Smooth muscle cell (in vitro differentiated cells): ENCODE measurements at regions not wholly inside any gene's neighbourhood (a gene's known extent, or its start where the extent isn't known, plus 50 kb on each side); places are given as distances from the start of the nearest gene placed in this dataset.
A peak's percentile ranks its signal among the peaks of the same experiment; 100 is the strongest.

Experiments used
- DNase-seq: peaks from one replicate; lab custom pipeline; 2025; ENCODE audit not compliant: unreplicated experiment; lab: John Stamatoyannopoulos, UW
- H2AFZ ChIP-seq: fragments of 200-600 bp; sonication (generic); 2 replicates; pipeline ENCODE4 v1.6.0; 2016; ENCODE audit warnings: antibody characterized with exemption, low read depth, mild to moderate bottlenecking
- H3F3A ChIP-seq: fragments of 200-600 bp; sonication (generic); 2 replicates; pipeline ENCODE4 v1.6.0; 2017; ENCODE audit warnings: antibody characterized with exemption, low read depth
- H3K27ac ChIP-seq: fragments of 200-600 bp; sonication (generic); 2 replicates; pipeline ENCODE4 v1.5.1; 2016; ENCODE audit warnings: low read depth, mild to moderate bottlenecking
- H3K27me3 ChIP-seq: fragments of 200-600 bp; sonication (generic); 2 replicates; pipeline ENCODE4 v1.6.1; 2016; ENCODE audit warnings: low read depth, mild to moderate bottlenecking
- H3K36me3 ChIP-seq: fragments of 200-600 bp; sonication (generic); 2 replicates; pipeline ENCODE4 v1.5.1; 2016; ENCODE audit warnings: low read depth
- H3K4me1 ChIP-seq: fragments of 200-600 bp; sonication (generic); 2 replicates; pipeline ENCODE4 v1.5.1; 2016; ENCODE audit warnings: low read depth
- H3K4me2 ChIP-seq: fragments of 200-600 bp; sonication (generic); 2 replicates; pipeline ENCODE4 v1.6.0; 2016; ENCODE audit warnings: mild to moderate bottlenecking
- H3K4me3 ChIP-seq: fragments of 200-600 bp; sonication (generic); 2 replicates; pipeline ENCODE4 v1.5.1; 2016; ENCODE audit warnings: mild to moderate bottlenecking
- H3K79me2 ChIP-seq: fragments of 200-600 bp; sonication (generic); 2 replicates; pipeline ENCODE4 v1.6.0; 2016; ENCODE audit warnings: low read depth, mild to moderate bottlenecking
- H3K9ac ChIP-seq: fragments of 200-600 bp; sonication (generic); 2 replicates; pipeline ENCODE4 v1.6.0; 2016; ENCODE audit warnings: low read depth
- H3K9me3 ChIP-seq: fragments of 200-600 bp; sonication (generic); replicated peaks from 2 replicates; pipeline ENCODE4 v1.5.1; 2016; ENCODE audit warnings: low read depth
- H4K20me1 ChIP-seq: fragments of 200-600 bp; sonication (generic); 2 replicates; pipeline ENCODE4 v1.6.0; 2016; ENCODE audit warnings: low read depth
- WGBS: methylation state at CpG from one replicate; pipeline ENCODE4 v1.1.7; 2016; ENCODE audit warnings: low lambda C conversion rate; 5-methylcytosine and 5-hydroxymethylcytosine counted together
- TF ChIP-seq, protein P1 (sequence below): fragments of 200-600 bp; sonication (generic); IDR thresholded peaks from 2 replicates; pipeline ENCODE4 v1.5.1; 2017; ENCODE audit warnings: borderline replicate concordance, mild to moderate bottlenecking, antibody characterized with exemption; ENCODE audit not compliant: insufficient read depth, poor library complexity, severe bottlenecking

GRCh38 chr20:48141660-48142515, 356.6 kb upstream of the SULF2 start:
- Histone ChIP-seq H3K79me2 (no peaks in the 10 kb centered on the region), H3K4me1 (peaks cover 17% of the 10 kb centered on the region), H3K36me3 (no peaks in the 10 kb centered on the region), H3K9me3 (no peaks in the 10 kb centered on the region), H2AFZ (peak overlapping the region; percentile 12), H4K20me1 (no peaks in the 10 kb centered on the region), H3K4me2 (no peak overlapping the region), H3K4me3 (no peak overlapping the region), H3K9ac (no peak overlapping the region), H3F3A (no peaks in the 10 kb centered on the region), H3K27me3 (no peaks in the 10 kb centered on the region), H3K27ac (no peak overlapping the region)
- TF ChIP-seq, protein P1, sequence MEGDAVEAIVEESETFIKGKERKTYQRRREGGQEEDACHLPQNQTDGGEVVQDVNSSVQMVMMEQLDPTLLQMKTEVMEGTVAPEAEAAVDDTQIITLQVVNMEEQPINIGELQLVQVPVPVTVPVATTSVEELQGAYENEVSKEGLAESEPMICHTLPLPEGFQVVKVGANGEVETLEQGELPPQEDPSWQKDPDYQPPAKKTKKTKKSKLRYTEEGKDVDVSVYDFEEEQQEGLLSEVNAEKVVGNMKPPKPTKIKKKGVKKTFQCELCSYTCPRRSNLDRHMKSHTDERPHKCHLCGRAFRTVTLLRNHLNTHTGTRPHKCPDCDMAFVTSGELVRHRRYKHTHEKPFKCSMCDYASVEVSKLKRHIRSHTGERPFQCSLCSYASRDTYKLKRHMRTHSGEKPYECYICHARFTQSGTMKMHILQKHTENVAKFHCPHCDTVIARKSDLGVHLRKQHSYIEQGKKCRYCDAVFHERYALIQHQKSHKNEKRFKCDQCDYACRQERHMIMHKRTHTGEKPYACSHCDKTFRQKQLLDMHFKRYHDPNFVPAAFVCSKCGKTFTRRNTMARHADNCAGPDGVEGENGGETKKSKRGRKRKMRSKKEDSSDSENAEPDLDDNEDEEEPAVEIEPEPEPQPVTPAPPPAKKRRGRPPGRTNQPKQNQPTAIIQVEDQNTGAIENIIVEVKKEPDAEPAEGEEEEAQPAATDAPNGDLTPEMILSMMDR, result no peak
- no peak for DNase-seq
- 86% methylated on average over 5 of the region's 5 CpGs for WGBS

DNA sequence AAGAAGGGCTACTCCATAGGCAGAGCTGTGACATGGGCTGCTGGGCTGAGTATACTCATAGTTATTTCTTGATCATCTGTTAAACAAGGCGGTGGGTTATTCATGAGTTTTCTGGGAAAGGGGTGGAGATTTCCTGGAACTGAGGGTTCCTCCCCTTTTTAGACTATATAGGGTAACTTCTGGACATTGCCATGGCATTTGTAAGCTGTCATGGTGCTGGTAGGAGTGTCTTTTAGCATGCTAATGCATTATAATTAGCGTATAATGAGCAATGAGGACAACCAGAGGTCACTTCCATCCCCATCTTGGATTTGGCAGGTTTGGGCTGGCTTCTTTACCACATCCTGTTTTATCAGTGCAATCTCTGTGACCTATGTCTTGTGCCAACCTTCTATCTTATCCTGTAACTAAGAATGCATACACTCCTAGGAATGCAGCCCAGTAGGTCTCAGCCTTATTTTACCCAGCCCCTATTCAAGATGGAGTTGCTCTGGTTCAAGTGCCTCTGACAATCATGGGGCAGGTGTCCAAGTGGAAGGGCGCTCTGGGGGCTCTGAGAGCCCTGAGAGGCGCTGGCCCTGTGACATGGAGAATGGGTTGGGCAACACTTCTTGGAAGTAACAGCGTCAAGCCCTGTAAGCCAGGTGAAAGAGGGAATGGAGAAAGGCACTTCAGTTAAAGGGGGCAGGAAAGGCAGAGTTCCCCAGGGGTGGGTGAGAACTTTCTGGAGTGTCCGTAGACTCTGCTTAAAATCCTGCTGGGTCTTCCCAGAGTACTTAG, 354.2 kb upstream of the SULF2 start:
- DNase-seq, result no peak

GRCh38 chr20:48132834-48133233, 347.6 kb upstream of the SULF2 start:
- Histone ChIP-seq H3K79me2 (no peaks in the 10 kb centered on the region), H3K9me3 (peaks cover 3% of the 10 kb centered on the region), H3K36me3 (no peaks in the 10 kb centered on the region), H3K27me3 (no peaks in the 10 kb centered on the region), H3K4me2 (no peak overlapping the region), H3K27ac (no peak overlapping the region), H3K4me3 (no peak overlapping the region), H3K9ac (no peak overlapping the region), H2AFZ (no peak overlapping the region), H4K20me1 (no peaks in the 10 kb centered on the region), H3K4me1 (peaks cover 14% of the 10 kb centered on the region), H3F3A (peaks cover 4% of the 10 kb centered on the region)
- no peak for DNase-seq
- TF ChIP-seq, protein P1, result no peak

More for the DNA sequence above, 354.2 kb upstream of the SULF2 start:
- Histone ChIP-seq H3K4me3 (no peak overlapping the region), H3K27me3 (no peaks in the 10 kb centered on the region), H3K4me1 (peaks cover 17% of the 10 kb centered on the region), H3K36me3 (no peaks in the 10 kb centered on the region), H3K4me2 (peak overlapping the region; percentile 20), H2AFZ (no peak overlapping the region), H3K79me2 (no peaks in the 10 kb centered on the region), H3F3A (no peaks in the 10 kb centered on the region), H4K20me1 (no peaks in the 10 kb centered on the region), H3K27ac (no peak overlapping the region), H3K9ac (no peak overlapping the region), H3K9me3 (no peaks in the 10 kb centered on the region)
- TF ChIP-seq, protein P1, result no peak
- 83% methylated on average over 6 of the region's 6 CpGs for WGBS
